K562 (cell line): ENCODE measurements at regions not wholly inside any gene's neighbourhood (a gene's known extent, or its start where the extent isn't known, plus 50 kb on each side); places are given as distances from the start of the nearest gene placed in this dataset.

Experiments used
- ATAC-seq: fragments of 200-7000 bp; cut with Tn5 transposase; 3 replicates; pipeline ENCODE4 v1.9.1; 2020; ENCODE audit warnings: moderate library complexity
- BruUV-seq: library from RNA; stranded (reverse); fragments of 400-500 nt; replicated peaks from 2 replicates; lab custom pipeline; 2021; lab: Mats Ljungman, UMichigan
- CTCF ChIA-PET: fragments of 300-600 bp; formaldehyde crosslinking; extraction: SDS; loops from one replicate; lab custom pipeline; 2021; ENCODE audit warnings: low intra/inter-chr PET ratio; lab: Yijun Ruan, JAX
- POLR2A ChIA-PET: fragments of 300-600, 350-650 bp; sonication (Branson Sonifier 250); formaldehyde crosslinking; extraction: SDS; loops from one replicate; lab custom pipeline; 2021; ENCODE audit warnings: antibody characterized with exemption, inconsistent platforms; lab: Yijun Ruan, JAX
- DNase-seq, 4 experiments: peaks; one replicate each; pipeline versions ENCODE4 v3.0.0 to v3.0.0-alpha.2; 2011 to 2018; ENCODE audit warnings: low spot score in 3 of 4, mixed read lengths in 3 of 4; ENCODE audit errors: extremely low read depth in 1 of 4
- FAIRE-seq: peaks from 2 replicates; lab custom pipeline; 2011; peaks lifted over from hg19 to GRCh38; lab: Jason Lieb, UNC
- H2AFZ ChIP-seq: 2 replicates; pipeline ENCODE4 v1.6.0; 2011; ENCODE audit warnings: low read depth, low read length, control low read depth, inconsistent platforms
- H3K27ac ChIP-seq: fragments of 200-600 bp; 3 replicates; pipeline ENCODE4 v1.8.0; 2011; ENCODE audit warnings: low read depth, mild to moderate bottlenecking, control low read depth, inconsistent platforms, low read length, moderate library complexity, mixed read lengths; ENCODE audit errors: extremely low read depth
- H3K27me3 ChIP-seq, 2 experiments: fragments of 300-600 bp in 1 of 2; 2 replicates in 1 of 2; 3 replicates in 1 of 2; pipeline versions ENCODE4 v1.6.0 to v1.8.0; 2011; ENCODE audit warnings: inconsistent platforms in 2 of 2, low read length in 2 of 2, mild to moderate bottlenecking in 1 of 2, mixed read lengths in 1 of 2, moderate library complexity in 1 of 2; ENCODE audit not compliant: control insufficient read depth in 2 of 2, insufficient read depth in 2 of 2
- H3K36me3 ChIP-seq: fragments of 300-600 bp; 3 replicates; pipeline ENCODE4 v1.8.0; 2011; ENCODE audit warnings: mild to moderate bottlenecking, low read length, inconsistent platforms; ENCODE audit not compliant: control insufficient read depth, insufficient read depth
- H3K4me1 ChIP-seq, 2 experiments: fragments of 200-600 bp in 1 of 2; replicated peaks in 1 of 2; 2 replicates in 1 of 2; 3 replicates in 1 of 2; pipeline versions ENCODE4 v1.5.1 to v1.8.0; 2011; ENCODE audit warnings: inconsistent platforms in 2 of 2, low read length in 2 of 2, mild to moderate bottlenecking in 1 of 2, mixed read lengths in 1 of 2, moderate library complexity in 1 of 2; ENCODE audit not compliant: control insufficient read depth in 2 of 2, insufficient read depth in 2 of 2
- H3K4me2 ChIP-seq: 2 replicates; pipeline ENCODE4 v1.6.1; 2011; ENCODE audit warnings: low read length, control low read depth, inconsistent platforms, mixed read lengths; ENCODE audit not compliant: insufficient read depth
- H3K4me3 ChIP-seq: fragments of 200-600 bp; sonication (generic), shearing (Covaris generic); 2 replicates; pipeline ENCODE4 v1.5.1; 2016; ENCODE audit warnings: control low read depth, inconsistent platforms
- H3K79me2 ChIP-seq: fragments of 200-600 bp; 3 replicates; pipeline ENCODE4 v1.8.0; 2011; ENCODE audit warnings: low read length, inconsistent platforms; ENCODE audit not compliant: control insufficient read depth, insufficient read depth
- H3K9ac ChIP-seq, 2 experiments: 2 replicates each; pipeline versions ENCODE4 v1.6.0 to v1.6.1; 2011; ENCODE audit warnings: low read depth in 2 of 2, low read length in 2 of 2, control low read depth in 1 of 2, inconsistent platforms in 1 of 2, mild to moderate bottlenecking in 1 of 2, mixed read lengths in 1 of 2; ENCODE audit not compliant: insufficient read depth in 1 of 2
- H3K9me1 ChIP-seq: one replicate; pipeline ENCODE4 v1.6.0; 2011; ENCODE audit warnings: inconsistent platforms, mild to moderate bottlenecking, low read length, moderate library complexity; ENCODE audit not compliant: control insufficient read depth, insufficient read depth
- H3K9me3 ChIP-seq: replicated peaks from 2 replicates; pipeline ENCODE4 v1.5.1; 2011; ENCODE audit warnings: low read depth, low read length, inconsistent platforms; ENCODE audit not compliant: control insufficient read depth, insufficient read depth
- H4K20me1 ChIP-seq: replicated peaks from 2 replicates; pipeline ENCODE4 v1.6.1; 2011; ENCODE audit warnings: low read length, inconsistent platforms, mixed read lengths; ENCODE audit not compliant: control insufficient read depth, insufficient read depth
- HMGN3 ChIP-seq: IDR thresholded peaks from 2 replicates; pipeline ENCODE4 v1.6.1; 2011; ENCODE audit warnings: borderline replicate concordance, low read depth, mild to moderate bottlenecking, mixed read lengths, low read length; ENCODE audit not compliant: insufficient read length; ENCODE audit errors: extremely low read depth
- THAP12 ChIP-seq: fragments of 250-450 bp; sonication (Bioruptor Pico); IDR thresholded peaks from 2 replicates; pipeline ENCODE4 v1.9.0; 2021; ENCODE audit warnings: mild to moderate bottlenecking, inconsistent platforms
- ZNF280A ChIP-seq: fragments of 450-650 bp; IDR thresholded peaks from 2 replicates; pipeline ENCODE4 v1.6.1; 2018; ENCODE audit warnings: mild to moderate bottlenecking, low read depth; ENCODE audit not compliant: partially characterized antibody
- ZNF316 ChIP-seq: fragments of 450-650 bp; IDR thresholded peaks from 2 replicates; pipeline ENCODE4 v1.6.1; 2016
- WGBS: fragments of 100-300 bp; shearing (Covaris generic); methylation state at CpG from one replicate; pipeline ENCODE4 v1.1.6; 2016; ENCODE audit warnings: low coverage, mixed read lengths; ENCODE audit not compliant: insufficient coverage; ENCODE audit errors: missing lambda C conversion rate; 5-methylcytosine and 5-hydroxymethylcytosine counted together
- in situ Hi-C: fragments of 300-500 bp; cut with MboI; formaldehyde crosslinking; loops from 4 replicates; pipeline ENCODE4 v1.15.0; 2018; ENCODE audit warnings: inconsistent platforms, mixed read lengths
- intact Hi-C: fragments of 100-400 bp; cut with micrococcal nuclease; formaldehyde crosslinking; loops from 2 replicates; pipeline ENCODE4 v1.14.2; 2022

DNA sequence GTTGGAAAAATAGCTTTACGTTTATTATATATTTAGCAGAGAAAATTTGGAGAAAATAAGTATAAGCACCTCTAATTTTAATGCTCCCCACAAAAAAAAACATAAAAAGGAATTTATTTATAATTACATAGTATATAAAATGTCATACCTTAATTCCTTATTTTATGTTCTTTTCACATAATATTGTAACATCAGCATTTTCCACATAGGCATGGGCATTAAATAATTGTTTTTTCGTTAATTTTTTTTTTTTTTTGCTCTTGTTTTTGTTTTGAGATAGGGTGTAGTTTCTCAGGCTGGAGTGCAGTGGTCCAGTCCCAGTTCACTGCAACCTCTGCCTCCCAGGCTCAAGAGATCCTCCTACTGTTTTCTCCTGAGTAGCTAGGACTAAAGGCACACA is 329.8 kb upstream of the FOXG1 start:
- H3K9ac ChIP-seq: no peak overlapping the region
- no peak overlapping the region for H3K27ac ChIP-seq
- no peaks in the 10 kb centered on the region for H4K20me1 ChIP-seq
- FAIRE-seq: no peak
- H3K9me1 ChIP-seq: no peaks in the 10 kb centered on the region
- TF ChIP-seq THAP12 (CRISPR knock-in tag): no peak
- peak; percentile 68 for TF ChIP-seq ZNF316
- TF ChIP-seq, all 486 proteins: peak for 1
- in situ Hi-C loops (no loop called here), intact Hi-C loops (no loop called here)
- Histone ChIP-seq H3K36me3 (no peaks in the 10 kb centered on the region), H3K4me2 (no peak overlapping the region), H3K4me1 (no peaks in the 10 kb centered on the region), H3K4me3 (no peak overlapping the region), H3K9me3 (no peaks in the 10 kb centered on the region), H2AFZ (no peak overlapping the region), H3K79me2 (no peaks in the 10 kb centered on the region), H3K27me3 (no peaks in the 10 kb centered on the region)
- ATAC-seq (no peak), DNase-seq (no peak)
- CTCF ChIA-PET: no interaction called here
- BruUV-seq: no TSS peak
- WGBS: 0% methylated on average over 2 of the region's 2 CpGs
- POLR2A ChIA-PET: no interaction called here

- H3K4me3 ChIP-seq: no peak overlapping the region
- ATAC-seq: no peak
- no TSS peak for BruUV-seq
- H3K4me2 ChIP-seq: no peak overlapping the region
- 0% methylated on average over 6 of the region's 7 CpGs for WGBS
- H3K9me3 ChIP-seq: no peaks in the 10 kb centered on the region
- H3K27ac ChIP-seq: no peak overlapping the region
- in situ Hi-C loops: no loop called here
- intact Hi-C loops: no loop called here
- ChIA-PET CTCF (no interaction called here), POLR2A (no interaction called here)
- DNase-seq: no peak
- no peaks in the 10 kb centered on the region for H3K79me2 ChIP-seq
- no peaks in the 10 kb centered on the region for H3K9me1 ChIP-seq
- H3K4me1 ChIP-seq: no peaks in the 10 kb centered on the region
- H3K9ac ChIP-seq: no peak overlapping the region
- H2AFZ ChIP-seq: no peak overlapping the region
- no peaks in the 10 kb centered on the region for H4K20me1 ChIP-seq
- H3K36me3 ChIP-seq: no peaks in the 10 kb centered on the region
- FAIRE-seq: no peak
- no peaks in the 10 kb centered on the region for H3K27me3 ChIP-seq
- TF ChIP-seq ZNF280A (no peak), HMGN3 (no peak)
Measured at GRCh38 chr14:28461389-28461788, 305.2 kb upstream of the FOXG1 start.
